Ovary (tissue), 7 donors: ENCODE measurements at regions not wholly inside any gene's neighbourhood (a gene's known extent, or its start where the extent isn't known, plus 50 kb on each side); places are given as distances from the start of the nearest gene placed in this dataset.

Source experiments
- DNase-seq, 5 donors: peaks; one replicate each; pipeline ENCODE4 v3.0.0-alpha.2; 2019 to 2020
- H3K27ac ChIP-seq, 2 donors: fragments of 200-600 bp; one replicate each; pipeline versions ENCODE4 v1.5.1 to v1.8.0; 2019 to 2022
- H3K27me3 ChIP-seq: fragments of 200-600 bp; one replicate; pipeline ENCODE4 v1.8.0; 2022
- H3K36me3 ChIP-seq: fragments of 200-600 bp; sonication (generic); one replicate; pipeline ENCODE4 v1.5.1; 2019
- H3K4me1 ChIP-seq: one replicate; pipeline ENCODE4 v1.8.1; 2013; ENCODE audit warnings: mild to moderate bottlenecking, moderate library complexity; ENCODE audit not compliant: insufficient read depth
- H3K4me3 ChIP-seq: fragments of 200-600 bp; sonication (generic); one replicate; pipeline ENCODE4 v1.5.1; 2017
- H3K9me3 ChIP-seq, 2 donors: fragments of 200-600 bp in 1 of 2; sonication (generic) in 1 of 2; one replicate each; pipeline versions ENCODE4 v1.5.1 to v1.8.1; 2013 to 2019; ENCODE audit warnings: mild to moderate bottlenecking in 1 of 2, moderate library complexity in 1 of 2
- EP300 ChIP-seq: sonication (generic); formaldehyde crosslinking; IDR thresholded peaks from one replicate; pipeline ENCODE4 v1.6.1; 2017; ENCODE audit warnings: antibody characterized with exemption
- POLR2A ChIP-seq: fragments of 450-650 bp; IDR thresholded peaks from one replicate; pipeline ENCODE4 v1.6.1; 2017; ENCODE audit warnings: antibody characterized with exemption, mild to moderate bottlenecking, moderate library complexity
- WGBS, 3 donors: extraction: QIAGEN DNeasy Blood & Tissue Kit in 1 of 3; methylation state at CpG; one replicate each; pipeline versions ENCODE4 v1.1.5 to v1.1.7; 2013 to 2017; 5-methylcytosine and 5-hydroxymethylcytosine counted together
- intact Hi-C, 4 donors: fragments of 100-400 bp; cut with DNase I; formaldehyde crosslinking; loops; one replicate each; pipeline versions ENCODE4 v1.11.0 to v1.15.1; 2022 to 2023
- TF ChIP-seq, protein P1 (sequence below), 3 donors: fragments of 450-650 bp in 2 of 3; fragments of 200-600 bp in 1 of 3; IDR thresholded peaks; one replicate each; pipeline versions ENCODE4 v1.5.1 to v1.8.0; 2016 to 2022; ENCODE audit warnings: antibody characterized with exemption in 3 of 3, mild to moderate bottlenecking in 1 of 3
- donor health status: DM: no; HTN: no; CAD: no; lungs with moderate emphysema.
- donor health status: DM: no; HTN: no; CAD: no.
- donor health status: Bipolar disorder and iron deficiency.
- donor health status: DM: no; HTN: no; CAD: no.
- donor health status: DM: yes; HTN: yes; CAD: no.

DNA sequence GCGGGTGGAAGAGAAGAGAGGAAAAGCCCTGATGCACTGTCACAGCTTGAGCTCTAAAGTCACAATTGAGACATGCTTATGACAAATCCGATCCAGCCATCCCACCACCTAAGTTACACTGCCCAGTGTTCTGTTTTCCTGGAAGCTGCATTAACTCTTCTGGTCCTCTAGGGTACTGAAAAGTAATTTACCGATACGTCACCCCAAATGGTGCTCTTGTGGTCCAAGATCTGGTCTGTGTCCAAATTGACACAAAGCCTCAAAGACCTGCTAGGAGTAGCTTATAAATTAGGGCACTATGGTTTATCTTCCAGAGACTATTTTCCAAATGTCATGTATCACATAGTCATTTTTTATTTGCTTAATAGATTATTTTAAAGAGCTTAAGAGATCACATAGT, 186.7 kb upstream of the ETAA1 start:
- no peaks in the 10 kb centered on the region for H3K4me1 ChIP-seq
- no peaks in the 10 kb centered on the region for H3K27me3 ChIP-seq
- H3K4me3 ChIP-seq, result no peak overlapping the region
- 73 to 85% (median 78%) methylated on average over 4 of the region's 4 CpGs for WGBS, 3 donors
- H3K27ac ChIP-seq, result no peak overlapping the region
- H3K36me3 ChIP-seq, result no peaks in the 10 kb centered on the region
- no peak for DNase-seq
- TF ChIP-seq EP300 (no peak), POLR2A (no peak)
- TF ChIP-seq, protein P1, sequence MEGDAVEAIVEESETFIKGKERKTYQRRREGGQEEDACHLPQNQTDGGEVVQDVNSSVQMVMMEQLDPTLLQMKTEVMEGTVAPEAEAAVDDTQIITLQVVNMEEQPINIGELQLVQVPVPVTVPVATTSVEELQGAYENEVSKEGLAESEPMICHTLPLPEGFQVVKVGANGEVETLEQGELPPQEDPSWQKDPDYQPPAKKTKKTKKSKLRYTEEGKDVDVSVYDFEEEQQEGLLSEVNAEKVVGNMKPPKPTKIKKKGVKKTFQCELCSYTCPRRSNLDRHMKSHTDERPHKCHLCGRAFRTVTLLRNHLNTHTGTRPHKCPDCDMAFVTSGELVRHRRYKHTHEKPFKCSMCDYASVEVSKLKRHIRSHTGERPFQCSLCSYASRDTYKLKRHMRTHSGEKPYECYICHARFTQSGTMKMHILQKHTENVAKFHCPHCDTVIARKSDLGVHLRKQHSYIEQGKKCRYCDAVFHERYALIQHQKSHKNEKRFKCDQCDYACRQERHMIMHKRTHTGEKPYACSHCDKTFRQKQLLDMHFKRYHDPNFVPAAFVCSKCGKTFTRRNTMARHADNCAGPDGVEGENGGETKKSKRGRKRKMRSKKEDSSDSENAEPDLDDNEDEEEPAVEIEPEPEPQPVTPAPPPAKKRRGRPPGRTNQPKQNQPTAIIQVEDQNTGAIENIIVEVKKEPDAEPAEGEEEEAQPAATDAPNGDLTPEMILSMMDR (IDR thresholded peaks at IDR 0.05), result no peak
- intact Hi-C loops, result no loop called here
- no peaks in the 10 kb centered on the region for H3K9me3 ChIP-seq

DNA sequence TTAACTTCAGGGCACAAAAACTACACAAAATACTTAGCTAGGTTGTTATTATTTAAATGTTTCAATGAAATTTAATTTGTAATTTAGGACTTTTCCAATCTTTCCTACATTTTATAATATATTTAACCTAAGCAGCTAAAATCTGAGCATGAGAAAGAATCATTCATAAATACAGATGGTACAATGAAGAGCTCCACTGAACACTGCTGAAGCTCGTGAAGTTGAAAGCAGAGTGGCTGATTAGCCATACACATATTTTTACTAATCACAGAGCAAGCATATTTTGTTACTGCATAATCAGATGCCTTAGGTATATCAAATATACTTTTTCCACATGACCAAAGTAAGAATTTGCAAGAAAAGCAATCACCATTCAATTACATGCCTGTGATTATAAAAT, 184.9 kb upstream of the ETAA1 start:
- no peak for DNase-seq
- no peaks in the 10 kb centered on the region for H3K9me3 ChIP-seq
- intact Hi-C loops, result no loop called here
- TF ChIP-seq, protein P1 (IDR thresholded peaks at IDR 0.05), result no peak
- TF ChIP-seq POLR2A (no peak), EP300 (no peak)
- no peaks in the 10 kb centered on the region for H3K27me3 ChIP-seq
- 85 to 94% (median 91%) methylated on average over 1 of the region's 1 CpG for WGBS, 3 donors
- no peaks in the 10 kb centered on the region for H3K36me3 ChIP-seq
- H3K27ac ChIP-seq, result no peak overlapping the region
- no peaks in the 10 kb centered on the region for H3K4me1 ChIP-seq
- no peak overlapping the region for H3K4me3 ChIP-seq

DNA sequence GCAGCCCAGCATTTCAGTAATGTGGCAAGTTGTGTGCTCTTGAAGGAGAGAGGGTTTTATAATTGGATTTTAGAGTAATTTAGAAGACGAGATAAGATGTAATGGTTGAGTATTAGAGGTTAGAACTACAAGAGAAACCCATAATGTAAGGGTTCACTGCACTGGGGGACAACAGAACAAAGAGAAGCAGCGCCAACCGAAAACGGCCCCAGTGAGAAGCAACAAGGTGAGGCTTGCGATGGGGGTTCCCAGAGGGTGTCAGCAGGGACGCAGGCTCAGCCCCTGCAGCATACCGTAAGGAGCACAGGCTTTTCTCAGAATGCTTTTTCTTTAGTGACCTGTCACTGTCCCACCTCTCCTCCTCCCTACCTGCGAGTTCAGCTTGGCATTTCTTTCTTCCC, 183.9 kb upstream of the ETAA1 start:
- no peaks in the 10 kb centered on the region for H3K4me1 ChIP-seq
- WGBS, 3 donors, result 91 to 93% (median 92%) methylated on average over 8 of the region's 8 CpGs
- no peak overlapping the region for H3K27ac ChIP-seq
- no peak for TF ChIP-seq EP300
- TF ChIP-seq POLR2A, result no peak
- TF ChIP-seq, protein P1 (IDR thresholded peaks at IDR 0.05), result no peak
- no peaks in the 10 kb centered on the region for H3K27me3 ChIP-seq
- no peaks in the 10 kb centered on the region for H3K36me3 ChIP-seq
- no peak overlapping the region for H3K4me3 ChIP-seq
- no peak for DNase-seq
- H3K9me3 ChIP-seq, result peaks cover 0 to 3% of the 10 kb centered on the region in 2 donors
- intact Hi-C loops, result no loop called here

DNA sequence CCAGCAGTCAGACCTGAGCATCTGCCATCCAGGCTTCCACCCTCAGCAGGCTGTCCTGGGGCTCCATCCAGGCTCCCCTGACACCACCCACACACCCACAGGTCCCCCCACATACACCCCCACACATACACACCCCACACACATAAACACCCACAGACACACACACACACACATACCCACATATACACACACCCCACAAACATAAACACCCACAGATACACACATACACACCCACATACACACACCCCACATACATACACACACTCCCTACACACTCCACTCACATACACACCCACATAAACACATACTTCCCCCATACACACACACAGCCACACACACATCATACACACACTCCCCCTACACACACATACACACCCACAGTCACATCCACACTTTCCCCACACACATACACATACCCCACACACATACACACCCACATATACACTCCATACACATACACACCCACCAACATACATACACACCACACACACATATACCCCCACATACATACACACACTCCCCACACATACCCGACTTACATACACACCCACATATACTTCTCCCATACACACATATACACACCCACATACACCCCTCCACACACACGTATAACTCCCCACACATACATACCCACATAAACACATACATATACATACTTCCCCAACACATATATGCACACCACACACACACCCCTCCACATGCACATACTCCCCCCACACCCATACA, 183.3 kb upstream of the ETAA1 start:
- H3K27ac ChIP-seq, result no peak overlapping the region
- no peaks in the 10 kb centered on the region for H3K27me3 ChIP-seq
- intact Hi-C loops, result no loop called here
- H3K4me3 ChIP-seq, result no peak overlapping the region
- H3K36me3 ChIP-seq, result no peaks in the 10 kb centered on the region
- peaks cover 0 to 3% of the 10 kb centered on the region in 2 donors for H3K9me3 ChIP-seq
- WGBS, 3 donors, result 93 to 94% (median 94%) methylated on average over 2 of the region's 2 CpGs
- no peak for TF ChIP-seq EP300
- TF ChIP-seq, protein P1 (IDR thresholded peaks at IDR 0.05), result no peak
- TF ChIP-seq POLR2A, result no peak
- no peak for DNase-seq
- H3K4me1 ChIP-seq, result no peaks in the 10 kb centered on the region
